ENCODE measurements at regions not wholly inside any gene's neighbourhood (a gene's known extent, or its start where the extent isn't known, plus 50 kb on each side); places are given as distances from the start of the nearest gene placed in this dataset.

DNA sequence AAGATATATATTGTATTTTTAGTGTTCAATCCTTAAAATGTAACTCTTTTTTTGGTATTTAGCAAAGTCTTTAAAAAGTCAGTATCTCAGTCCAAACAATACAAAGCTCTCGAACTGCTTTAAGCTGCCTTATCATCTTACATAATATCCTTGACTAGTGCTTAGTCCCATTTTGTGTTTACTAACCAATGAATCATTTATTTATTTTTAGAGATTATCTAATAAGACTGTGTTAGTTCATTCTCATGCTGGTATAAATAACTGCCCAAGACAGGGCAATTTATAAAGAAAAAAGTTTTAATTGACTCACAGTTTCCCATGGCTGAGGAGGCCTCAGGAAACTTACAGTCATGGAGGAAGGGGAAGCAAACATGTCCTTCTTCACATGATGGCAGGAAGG, 248.3 kb upstream of the KYNU start:
- peaks cover 15% of the 10 kb centered on the region for H3K9me3 Mint-ChIP-seq (ENCODE audit: unreplicated experiment)
- no peaks in the 10 kb centered on the region for H3K4me1 Mint-ChIP-seq (ENCODE audit: low read depth, unreplicated experiment)
- Histone ChIP-seq H3K36me3 (ENCODE audit: control insufficient read depth, insufficient read depth, low read length) (no peaks in the 10 kb centered on the region), H3K4me3 (ENCODE audit: low read depth, low read length) (no peak overlapping the region), H3K9me3 (no peaks in the 10 kb centered on the region), H3K27me3 (replicated peaks; ENCODE audit: control insufficient read depth, insufficient read depth, low read length) (no peaks in the 10 kb centered on the region), H3K4me1 (no peaks in the 10 kb centered on the region)
- no peak overlapping the region for H3K27ac Mint-ChIP-seq (ENCODE audit: unreplicated experiment)
- intact Hi-C loops (cut with micrococcal nuclease; ENCODE audit: unreplicated experiment): no loop called here
- H3K36me3 Mint-ChIP-seq (ENCODE audit: insufficient read depth, unreplicated experiment): peaks cover 4% of the 10 kb centered on the region
- TF ChIP-seq, protein P1, sequence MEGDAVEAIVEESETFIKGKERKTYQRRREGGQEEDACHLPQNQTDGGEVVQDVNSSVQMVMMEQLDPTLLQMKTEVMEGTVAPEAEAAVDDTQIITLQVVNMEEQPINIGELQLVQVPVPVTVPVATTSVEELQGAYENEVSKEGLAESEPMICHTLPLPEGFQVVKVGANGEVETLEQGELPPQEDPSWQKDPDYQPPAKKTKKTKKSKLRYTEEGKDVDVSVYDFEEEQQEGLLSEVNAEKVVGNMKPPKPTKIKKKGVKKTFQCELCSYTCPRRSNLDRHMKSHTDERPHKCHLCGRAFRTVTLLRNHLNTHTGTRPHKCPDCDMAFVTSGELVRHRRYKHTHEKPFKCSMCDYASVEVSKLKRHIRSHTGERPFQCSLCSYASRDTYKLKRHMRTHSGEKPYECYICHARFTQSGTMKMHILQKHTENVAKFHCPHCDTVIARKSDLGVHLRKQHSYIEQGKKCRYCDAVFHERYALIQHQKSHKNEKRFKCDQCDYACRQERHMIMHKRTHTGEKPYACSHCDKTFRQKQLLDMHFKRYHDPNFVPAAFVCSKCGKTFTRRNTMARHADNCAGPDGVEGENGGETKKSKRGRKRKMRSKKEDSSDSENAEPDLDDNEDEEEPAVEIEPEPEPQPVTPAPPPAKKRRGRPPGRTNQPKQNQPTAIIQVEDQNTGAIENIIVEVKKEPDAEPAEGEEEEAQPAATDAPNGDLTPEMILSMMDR (IDR thresholded peaks at IDR 0.05; ENCODE audit: insufficient read depth in 1 of 2, low read depth in 1 of 2, low read length in 1 of 2, severe bottlenecking in 1 of 2, unreplicated experiment in 1 of 2): no peak
- no peaks in the 10 kb centered on the region for H3K27me3 Mint-ChIP-seq (ENCODE audit: insufficient read depth, unreplicated experiment)
- POLR2A ChIA-PET: no interaction called here
- no peak overlapping the region for H3K4me3 Mint-ChIP-seq (ENCODE audit: unreplicated experiment)
- CTCF ChIA-PET: no interaction called here
- BruUV-seq (replicated peaks): no TSS peak
- DNase-seq: no peak

DNA sequence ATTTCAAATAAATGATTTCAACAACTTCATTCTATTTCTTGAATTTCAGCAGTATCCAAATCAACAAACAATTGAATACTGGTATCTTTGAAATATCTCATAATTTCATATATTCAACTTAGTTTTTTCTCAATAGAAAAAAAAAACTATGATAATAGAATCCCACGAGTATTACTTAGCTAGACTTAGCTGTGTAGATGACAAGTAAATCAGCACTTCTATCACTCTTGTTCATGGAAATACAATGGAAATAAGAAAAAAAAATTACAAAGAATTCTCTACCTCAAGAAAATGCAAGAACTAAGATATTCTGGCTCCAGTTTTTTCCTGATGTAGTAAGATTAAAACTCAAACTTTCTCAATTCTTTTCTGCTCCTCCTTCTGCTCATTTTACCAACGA, 256.2 kb upstream of the KYNU start:
- ChIA-PET POLR2A (no interaction called here), CTCF (no interaction called here)
- TF ChIP-seq, protein P1 (IDR thresholded peaks at IDR 0.05; ENCODE audit: insufficient read depth in 1 of 2, low read depth in 1 of 2, low read length in 1 of 2, severe bottlenecking in 1 of 2, unreplicated experiment in 1 of 2): no peak
- BruUV-seq (replicated peaks): no TSS peak
- Mint-ChIP-seq H3K27ac (ENCODE audit: unreplicated experiment) (no peak overlapping the region), H3K4me3 (ENCODE audit: unreplicated experiment) (no peak overlapping the region), H3K27me3 (ENCODE audit: insufficient read depth, unreplicated experiment) (no peaks in the 10 kb centered on the region), H3K9me3 (ENCODE audit: unreplicated experiment) (no peaks in the 10 kb centered on the region), H3K36me3 (ENCODE audit: insufficient read depth, unreplicated experiment) (no peaks in the 10 kb centered on the region), H3K4me1 (ENCODE audit: low read depth, unreplicated experiment) (no peaks in the 10 kb centered on the region)
- no peak for DNase-seq
- Histone ChIP-seq H3K4me3 (ENCODE audit: low read depth, low read length) (no peak overlapping the region), H3K9me3 (no peaks in the 10 kb centered on the region), H3K27me3 (replicated peaks; ENCODE audit: control insufficient read depth, insufficient read depth, low read length) (no peaks in the 10 kb centered on the region), H3K36me3 (ENCODE audit: control insufficient read depth, insufficient read depth, low read length) (no peaks in the 10 kb centered on the region), H3K4me1 (no peaks in the 10 kb centered on the region)
- intact Hi-C loops (cut with micrococcal nuclease; ENCODE audit: unreplicated experiment): no loop called here

DNA sequence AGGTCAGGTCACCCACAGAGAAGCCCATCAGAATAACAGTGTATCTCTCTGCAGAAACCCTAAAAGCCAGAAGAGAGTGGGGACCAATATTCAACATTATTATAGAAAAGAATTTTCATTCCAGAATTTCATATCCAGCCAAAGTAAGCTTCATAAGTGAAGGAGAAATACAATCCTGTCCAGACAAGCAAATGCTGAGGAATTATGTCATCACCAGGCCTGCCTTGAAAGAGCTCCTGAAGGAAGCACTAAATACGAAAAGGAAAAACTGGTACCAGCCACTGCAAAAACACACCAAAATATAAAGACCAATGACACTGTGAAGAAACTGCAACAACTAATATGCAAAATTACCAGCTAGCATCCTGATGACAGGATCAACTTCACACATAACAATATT, 260.0 kb upstream of the KYNU start:
- H3K27me3 ChIP-seq (replicated peaks; ENCODE audit: control insufficient read depth, insufficient read depth, low read length): no peaks in the 10 kb centered on the region
- Mint-ChIP-seq H3K27ac (ENCODE audit: unreplicated experiment) (no peak overlapping the region), H3K4me1 (ENCODE audit: low read depth, unreplicated experiment) (no peaks in the 10 kb centered on the region), H3K4me3 (ENCODE audit: unreplicated experiment) (no peak overlapping the region), H3K9me3 (ENCODE audit: unreplicated experiment) (no peaks in the 10 kb centered on the region), H3K36me3 (ENCODE audit: insufficient read depth, unreplicated experiment) (no peaks in the 10 kb centered on the region), H3K27me3 (ENCODE audit: insufficient read depth, unreplicated experiment) (no peaks in the 10 kb centered on the region)
- DNase-seq: no peak
- H3K4me1 ChIP-seq: no peaks in the 10 kb centered on the region
- TF ChIP-seq, protein P1 (IDR thresholded peaks at IDR 0.05; ENCODE audit: insufficient read depth in 1 of 2, low read depth in 1 of 2, low read length in 1 of 2, severe bottlenecking in 1 of 2, unreplicated experiment in 1 of 2): no peak
- ChIA-PET POLR2A (no interaction called here), CTCF (no interaction called here)
- H3K4me3 ChIP-seq (ENCODE audit: low read depth, low read length): no peak overlapping the region
- H3K9me3 ChIP-seq: no peaks in the 10 kb centered on the region
- H3K36me3 ChIP-seq (ENCODE audit: control insufficient read depth, insufficient read depth, low read length): no peaks in the 10 kb centered on the region
- no TSS peak for BruUV-seq (replicated peaks)
- intact Hi-C loops (cut with micrococcal nuclease; ENCODE audit: unreplicated experiment): no loop called here

Data from Caco-2 (cell line).